ENCODE measurements at regions not wholly inside any gene's neighbourhood (a gene's known extent, or its start where the extent isn't known, plus 50 kb on each side); places are given as distances from the start of the nearest gene placed in this dataset.

DNA sequence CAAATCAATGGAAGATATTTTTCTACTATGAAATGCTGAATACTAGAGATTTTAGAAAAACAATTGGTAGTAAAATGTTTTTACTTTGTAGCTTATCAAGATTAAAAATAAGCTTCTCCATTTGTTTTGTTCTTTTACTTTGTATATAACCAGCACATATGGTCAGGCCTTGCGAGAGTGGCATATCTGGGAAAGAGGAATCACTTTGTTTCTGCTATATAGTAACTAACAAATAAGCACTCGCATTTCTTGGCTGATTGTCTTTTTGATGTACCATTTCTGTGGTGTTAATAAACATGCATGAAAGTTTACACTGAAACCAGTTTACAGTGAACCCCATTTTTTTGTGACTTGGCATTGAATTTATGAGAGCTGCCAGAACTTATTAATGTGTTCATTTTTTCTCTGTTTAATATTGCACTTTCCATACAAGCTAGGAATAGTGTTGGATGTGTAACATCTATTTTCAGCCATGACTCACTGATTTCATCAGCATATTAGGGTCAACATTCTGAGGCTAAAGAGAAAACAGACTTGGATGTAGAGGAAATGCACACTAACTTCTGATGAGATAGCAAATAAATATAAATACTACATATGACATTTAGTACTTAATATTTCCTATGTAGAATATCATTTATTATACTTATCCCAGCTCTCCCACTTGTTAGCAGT, 635.5 kb downstream of the KCNH5 start:
- DNase-seq (peak in 2 of 3 donors; percentile 45 to 68), ATAC-seq (ENCODE audit: insufficient read depth, low FRiP score) (no peak)
- TF ChIP-seq CTCF (IDR thresholded peaks at IDR 0.05; ENCODE audit: control extremely low read depth, extremely low read depth) = no peak
- Histone ChIP-seq H3K27me3 (ENCODE audit: control insufficient read depth in 3 of 3, insufficient read depth in 3 of 3, low read length in 2 of 3) (no peaks in the 10 kb centered on the region), H3K4me3 (no peak overlapping the region), H3K36me3 (ENCODE audit: control insufficient read depth in 4 of 4, insufficient read depth in 4 of 4, low read length in 4 of 4) (no peaks in the 10 kb centered on the region), H3K9me3 (ENCODE audit: control insufficient read depth in 4 of 4, insufficient read depth in 3 of 4, low read length in 3 of 4) (no peaks in the 10 kb centered on the region), H3K4me1 (ENCODE audit: control insufficient read depth in 5 of 5, insufficient read depth in 5 of 5, low read length in 5 of 5) (peaks cover 0 to 11% (median 0%) of the 10 kb centered on the region in 5 donors), H3K9ac (ENCODE audit: insufficient read depth in 1 of 2, low read length in 2 of 2) (no peak overlapping the region), H3K27ac (ENCODE audit: low read depth in 1 of 2, low read length in 1 of 2) (no peak overlapping the region)
- WGBS, 2 donors = 78% methylated on average over 2 of the region's 2 CpGs

GRCh38 chr14:62420847-62421246, 624.4 kb downstream of the KCNH5 start:
- no peak overlapping the region for H3K4me3 ChIP-seq
- no peaks in the 10 kb centered on the region for H3K27me3 ChIP-seq (ENCODE audit: control insufficient read depth in 3 of 3, insufficient read depth in 3 of 3, low read length in 2 of 3)
- H3K4me1 ChIP-seq (ENCODE audit: control insufficient read depth in 5 of 5, insufficient read depth in 5 of 5, low read length in 5 of 5) = peaks cover 0 to 4% (median 0%) of the 10 kb centered on the region in 5 donors
- ATAC-seq (ENCODE audit: insufficient read depth, low FRiP score) = no peak
- H3K36me3 ChIP-seq (ENCODE audit: control insufficient read depth in 4 of 4, insufficient read depth in 4 of 4, low read length in 4 of 4) = no peaks in the 10 kb centered on the region
- no peak overlapping the region for H3K9ac ChIP-seq (ENCODE audit: insufficient read depth in 1 of 2, low read length in 2 of 2)
- WGBS, 2 donors = 56 to 62% methylated on average over 1 of the region's 1 CpG
- DNase-seq = peak in 2 of 3 donors; percentile 18 to 47
- H3K9me3 ChIP-seq (ENCODE audit: control insufficient read depth in 4 of 4, insufficient read depth in 3 of 4, low read length in 3 of 4) = no peaks in the 10 kb centered on the region
- TF ChIP-seq CTCF (IDR thresholded peaks at IDR 0.05; ENCODE audit: control extremely low read depth, extremely low read depth) = no peak
- no peak overlapping the region for H3K27ac ChIP-seq (ENCODE audit: low read depth in 1 of 2, low read length in 1 of 2)

DNA sequence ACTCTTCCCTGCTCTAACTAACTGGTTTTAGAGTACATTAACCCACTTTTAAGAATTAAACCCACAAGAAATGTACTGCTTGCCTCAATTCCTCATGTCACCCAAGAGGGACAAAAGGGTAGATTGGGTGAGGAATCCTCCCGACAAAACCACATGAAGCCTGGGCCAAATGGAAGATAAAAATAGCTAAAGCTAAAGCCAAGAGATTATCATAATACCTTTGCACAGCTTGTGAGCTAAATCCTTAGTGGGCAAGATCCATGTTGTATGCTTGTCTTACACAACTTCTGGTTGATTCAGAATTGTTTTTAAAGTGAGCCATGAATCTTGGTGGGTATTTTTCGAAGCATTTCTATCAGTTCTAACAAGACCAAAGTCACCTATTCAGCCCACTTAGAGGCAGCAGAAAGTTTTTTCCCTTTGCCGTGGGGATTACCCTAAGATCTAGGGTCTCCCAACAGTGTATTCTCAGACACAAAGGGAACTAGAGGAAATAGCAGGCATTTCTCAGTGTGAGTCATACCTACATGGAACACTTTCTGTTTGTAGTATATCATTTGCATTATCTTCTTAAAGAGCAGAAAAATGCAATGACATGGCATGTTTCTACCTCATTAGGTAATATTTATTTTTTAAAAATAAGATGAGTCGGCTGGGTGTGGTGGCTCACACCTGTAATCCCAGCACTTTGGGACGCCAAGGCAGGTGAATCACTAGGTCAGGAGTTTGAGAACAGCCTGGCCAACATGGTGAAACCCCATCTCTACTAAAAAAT, 616.6 kb downstream of the KCNH5 start:
- Histone ChIP-seq H3K36me3 (ENCODE audit: control insufficient read depth in 4 of 4, insufficient read depth in 4 of 4, low read length in 4 of 4) (no peaks in the 10 kb centered on the region), H3K27ac (ENCODE audit: low read depth in 1 of 2, low read length in 1 of 2) (no peak overlapping the region), H3K27me3 (ENCODE audit: control insufficient read depth in 3 of 3, insufficient read depth in 3 of 3, low read length in 2 of 3) (no peaks in the 10 kb centered on the region), H3K9me3 (ENCODE audit: control insufficient read depth in 4 of 4, insufficient read depth in 3 of 4, low read length in 3 of 4) (peaks cover 0 to 9% (median 4%) of the 10 kb centered on the region in 4 donors), H3K9ac (ENCODE audit: insufficient read depth in 1 of 2, low read length in 2 of 2) (no peak overlapping the region), H3K4me1 (ENCODE audit: control insufficient read depth in 5 of 5, insufficient read depth in 5 of 5, low read length in 5 of 5) (no peaks in the 10 kb centered on the region), H3K4me3 (no peak overlapping the region)
- 81 to 90% methylated on average over 5 of the region's 5 CpGs for WGBS, 2 donors
- no peak for TF ChIP-seq CTCF (IDR thresholded peaks at IDR 0.05; ENCODE audit: control extremely low read depth, extremely low read depth)
- DNase-seq (no peak), ATAC-seq (ENCODE audit: insufficient read depth, low FRiP score) (no peak)
